H9 (cell line): ENCODE measurements at regions not wholly inside any gene's neighbourhood (a gene's known extent, or its start where the extent isn't known, plus 50 kb on each side); places are given as distances from the start of the nearest gene placed in this dataset.

ENCODE experiments used
- DNase-seq: peaks from one replicate; pipeline ENCODE4 v3.0.0-alpha.2; 2017
- H2AFZ ChIP-seq: one replicate; pipeline ENCODE4 v1.6.1; 2013; ENCODE audit warnings: mild to moderate bottlenecking, low read length, control low read depth, moderate library complexity
- H2AK5ac ChIP-seq: 2 replicates; pipeline ENCODE4 v1.6.1; 2013; ENCODE audit warnings: low read length, control low read depth, mixed read lengths; ENCODE audit not compliant: insufficient read length
- H2BK120ac ChIP-seq: one replicate; pipeline ENCODE4 v1.6.1; 2013; ENCODE audit warnings: low read depth, mild to moderate bottlenecking, low read length, control low read depth, inconsistent platforms; ENCODE audit not compliant: poor library complexity, severe bottlenecking
- H2BK12ac ChIP-seq: 2 replicates; pipeline ENCODE4 v1.6.1; 2013; ENCODE audit warnings: low read length, control low read depth, mixed read lengths, low read depth; ENCODE audit not compliant: insufficient read length
- H2BK15ac ChIP-seq: 2 replicates; pipeline ENCODE4 v1.6.1; 2013; ENCODE audit warnings: low read depth, low read length, control low read depth
- H2BK20ac ChIP-seq: one replicate; pipeline ENCODE4 v1.6.1; 2013; ENCODE audit warnings: low read depth, mild to moderate bottlenecking, low read length, control low read depth, inconsistent platforms; ENCODE audit not compliant: poor library complexity, severe bottlenecking
- H2BK5ac ChIP-seq: 2 replicates; pipeline ENCODE4 v1.6.1; 2013; ENCODE audit warnings: low read length, control low read depth, mixed read lengths; ENCODE audit not compliant: insufficient read length
- H3K14ac ChIP-seq: 2 replicates; pipeline ENCODE4 v1.6.1; 2013; ENCODE audit warnings: low read length, control low read depth; ENCODE audit not compliant: insufficient read depth
- H3K18ac ChIP-seq: 2 replicates; pipeline ENCODE4 v1.6.1; 2013; ENCODE audit warnings: low read depth, mild to moderate bottlenecking, mixed read lengths, low read length, control low read depth; ENCODE audit not compliant: insufficient read length
- H3K23ac ChIP-seq: 2 replicates; pipeline ENCODE4 v1.6.1; 2013; ENCODE audit warnings: low read length, control low read depth, mixed read lengths, low read depth; ENCODE audit not compliant: insufficient read length
- H3K23me2 ChIP-seq: 2 replicates; pipeline ENCODE4 v1.6.1; 2013; ENCODE audit warnings: low read depth, mild to moderate bottlenecking, mixed read lengths, low read length, control low read depth; ENCODE audit not compliant: insufficient read length, poor library complexity, severe bottlenecking
- H3K27ac ChIP-seq: 2 replicates; pipeline ENCODE4 v1.5.1; 2013; ENCODE audit warnings: low read length, control low read depth, mixed read lengths, low read depth; ENCODE audit not compliant: insufficient read length
- H3K27me3 ChIP-seq: 2 replicates; pipeline ENCODE4 v1.6.1; 2013; ENCODE audit warnings: low read length, control low read depth, inconsistent platforms; ENCODE audit not compliant: insufficient read depth
- H3K4ac ChIP-seq: 2 replicates; pipeline ENCODE4 v1.6.1; 2013; ENCODE audit warnings: low read depth, mild to moderate bottlenecking, control low read depth, inconsistent platforms, low read length, moderate library complexity
- H3K4me1 ChIP-seq: 2 replicates; pipeline ENCODE4 v1.6.1; 2013; ENCODE audit warnings: low read length, control low read depth, inconsistent platforms; ENCODE audit not compliant: insufficient read depth
- H3K4me2 ChIP-seq: 2 replicates; pipeline ENCODE4 v1.6.1; 2013; ENCODE audit warnings: low read length, control low read depth, mixed read lengths; ENCODE audit not compliant: insufficient read length, insufficient read depth
- H3K56ac ChIP-seq: 2 replicates; pipeline ENCODE4 v1.6.1; 2013; ENCODE audit warnings: low read depth, mild to moderate bottlenecking, mixed read lengths, low read length, control low read depth; ENCODE audit not compliant: insufficient read length
- H3K79me1 ChIP-seq: 2 replicates; pipeline ENCODE4 v1.6.1; 2013; ENCODE audit warnings: low read depth, mild to moderate bottlenecking, moderate library complexity, low read length, control low read depth, inconsistent platforms; ENCODE audit not compliant: insufficient read depth, poor library complexity, severe bottlenecking
- H3K79me2 ChIP-seq: 2 replicates; pipeline ENCODE4 v1.6.1; 2013; ENCODE audit warnings: low read length, control low read depth, inconsistent platforms; ENCODE audit not compliant: insufficient read depth
- H3K9ac ChIP-seq: 2 replicates; pipeline ENCODE4 v1.6.1; 2013; ENCODE audit warnings: low read length, control low read depth, mixed read lengths; ENCODE audit not compliant: insufficient read length; ENCODE audit errors: extremely low read depth
- H3K9me3 ChIP-seq: one replicate; pipeline ENCODE4 v1.6.1; 2013; ENCODE audit warnings: low read depth, low read length, inconsistent platforms; ENCODE audit not compliant: control insufficient read depth
- H3T11ph ChIP-seq: one replicate; pipeline ENCODE4 v1.6.1; 2013; ENCODE audit warnings: mild to moderate bottlenecking, low read length, control low read depth, inconsistent platforms
- H4K20me1 ChIP-seq: one replicate; pipeline ENCODE4 v1.6.1; 2013; ENCODE audit not compliant: control insufficient read depth, insufficient read length, insufficient read depth
- H4K5ac ChIP-seq: 2 replicates; pipeline ENCODE4 v1.6.1; 2013; ENCODE audit warnings: low read depth, mild to moderate bottlenecking, mixed read lengths, low read length, control low read depth; ENCODE audit not compliant: insufficient read length
- H4K8ac ChIP-seq: replicated peaks from 2 replicates; pipeline ENCODE4 v1.6.1; 2013; ENCODE audit warnings: low read length, control low read depth, mixed read lengths, low read depth; ENCODE audit not compliant: insufficient read length
- H4K91ac ChIP-seq: 2 replicates; pipeline ENCODE4 v1.6.1; 2013; ENCODE audit warnings: low read depth, mild to moderate bottlenecking, moderate library complexity, mixed read lengths, low read length, control low read depth; ENCODE audit not compliant: insufficient read length
- H3K27ac Mint-ChIP-seq, 3 experiments: 2 replicates in 2 of 3; 3 replicates in 1 of 3; pipeline ENCODE4 v1.8.0; 2020 to 2021; ENCODE audit warnings: mixed read lengths in 3 of 3, mild to moderate bottlenecking in 1 of 3, moderate library complexity in 1 of 3
- H3K27me3 Mint-ChIP-seq: 2 replicates; pipeline ENCODE4 v1.8.0; 2021; ENCODE audit warnings: low read depth, mild to moderate bottlenecking, moderate library complexity, mixed read lengths
- H3K36me3 Mint-ChIP-seq, 3 experiments: 2 replicates in 2 of 3; 3 replicates in 1 of 3; pipeline ENCODE4 v1.8.0; 2020 to 2021; ENCODE audit warnings: low read depth in 3 of 3, mixed read lengths in 3 of 3; ENCODE audit not compliant: insufficient read depth in 1 of 3
- H3K4me1 Mint-ChIP-seq, 2 experiments: 2 replicates each; pipeline ENCODE4 v1.8.0; 2020; ENCODE audit warnings: mixed read lengths in 2 of 2
- H3K4me3 Mint-ChIP-seq, 2 experiments: 2 replicates in 1 of 2; 3 replicates in 1 of 2; pipeline ENCODE4 v1.8.0; 2020 to 2021; ENCODE audit warnings: mild to moderate bottlenecking in 2 of 2, mixed read lengths in 2 of 2, moderate library complexity in 1 of 2
- H3K9me3 Mint-ChIP-seq, 2 experiments: 2 replicates in 1 of 2; 3 replicates in 1 of 2; pipeline ENCODE4 v1.8.0; 2020; ENCODE audit warnings: mild to moderate bottlenecking in 2 of 2, mixed read lengths in 2 of 2, moderate library complexity in 1 of 2
- CTCF ChIP-seq: fragments of 200-600 bp; sonication (generic); conservative IDR thresholded peaks from 3 replicates; pipeline ENCODE4 v1.8.0; 2021; ENCODE audit warnings: antibody characterized with exemption, mild to moderate bottlenecking
- WGBS: extraction: QIAGEN DNeasy Blood & Tissue Kit; methylation state at CpG from one replicate; pipeline ENCODE4 v1.1.7; 2013; ENCODE audit warnings: missing lambda C conversion rate, low lambda C conversion rate, mixed read lengths; ENCODE audit not compliant: insufficient read length; ENCODE audit errors: extremely low coverage; 5-methylcytosine and 5-hydroxymethylcytosine counted together

- no peak overlapping the region for H3K9ac ChIP-seq
- H4K20me1 ChIP-seq = no peaks in the 10 kb centered on the region
- Mint-ChIP-seq H3K4me3 (no peak overlapping the region), H3K27ac (no peak overlapping the region; a peak in 1 of 7 replicates), H3K36me3 (peaks cover 13 to 18% (median 16%) of the 10 kb centered on the region in 3 experiments), H3K9me3 (peaks cover 2 to 4% of the 10 kb centered on the region in 2 experiments; a peak in 2 of 5 replicates), H3K27me3 (no peaks in the 10 kb centered on the region), H3K4me1 (peaks cover 12 to 17% of the 10 kb centered on the region in 2 experiments)
- no CpG with 5 or more reads among the region's 9 CpGs for WGBS
- H3K23ac ChIP-seq = no peak overlapping the region
- no peaks in the 10 kb centered on the region for H3K79me2 ChIP-seq
- H2BK15ac ChIP-seq = no peak overlapping the region
- H2BK5ac ChIP-seq = no peak overlapping the region
- H3K27me3 ChIP-seq = no peaks in the 10 kb centered on the region
- H3K18ac ChIP-seq = no peak overlapping the region
- H3K4ac ChIP-seq = no peak overlapping the region
- no peak overlapping the region for H4K8ac ChIP-seq
- H3K27ac ChIP-seq = no peak overlapping the region
- DNase-seq = no peak
- no peak for TF ChIP-seq CTCF
- no peak overlapping the region for H4K5ac ChIP-seq
- H2BK120ac ChIP-seq = no peak overlapping the region
- no peak overlapping the region for H3K4me2 ChIP-seq
- H2BK12ac ChIP-seq = no peak overlapping the region
- no peak overlapping the region for H3K14ac ChIP-seq
- H3K4me1 ChIP-seq = no peaks in the 10 kb centered on the region; the same call in 1 of the 2 replicates
- H3K9me3 ChIP-seq = no peaks in the 10 kb centered on the region
- no peak overlapping the region for H3K56ac ChIP-seq
- H2AFZ ChIP-seq = no peak overlapping the region
- no peaks in the 10 kb centered on the region for H3K23me2 ChIP-seq
- no peak overlapping the region for H2BK20ac ChIP-seq
- H3T11ph ChIP-seq = no peak overlapping the region
- H3K79me1 ChIP-seq = no peaks in the 10 kb centered on the region
- no peak overlapping the region for H4K91ac ChIP-seq
- no peak overlapping the region for H2AK5ac ChIP-seq
These were observed 132.6 kb downstream of the SHANK2 start for GRCh38 chr11:71119656-71120269.
